Stimulated activated memory B cell treated with anti-CD40 and anti-IgM and Interleukin-4, amounts not matched to agents 10 μg/mL and 1 μg/mL and 100 μg/mL, for 72 hours (primary cell): ENCODE measurements at regions not wholly inside any gene's neighbourhood (a gene's known extent, or its start where the extent isn't known, plus 50 kb on each side); places are given as distances from the start of the nearest gene placed in this dataset.

ENCODE experiments used
- ATAC-seq: fragments of 150-1000 bp; cut with Tn5 transposase; 2 replicates; pipeline ENCODE4 v1.10.0; 2021
- H3K27ac Mint-ChIP-seq: one replicate; pipeline ENCODE4 v1.8.0; 2022; ENCODE audit warnings: mild to moderate bottlenecking, mixed read lengths
- H3K27me3 Mint-ChIP-seq: one replicate; pipeline ENCODE4 v1.8.0; 2022; ENCODE audit warnings: mixed read lengths
- H3K36me3 Mint-ChIP-seq: one replicate; pipeline ENCODE4 v1.8.0; 2022; ENCODE audit warnings: mixed read lengths
- H3K4me1 Mint-ChIP-seq: one replicate; pipeline ENCODE4 v1.8.0; 2022; ENCODE audit warnings: mixed read lengths
- H3K4me3 Mint-ChIP-seq: one replicate; pipeline ENCODE4 v1.8.0; 2022; ENCODE audit warnings: mild to moderate bottlenecking, moderate library complexity, mixed read lengths
- H3K9me3 Mint-ChIP-seq: one replicate; pipeline ENCODE4 v1.8.0; 2022; ENCODE audit warnings: mixed read lengths

GRCh38 chr2:117058366-117058765, 756.1 kb upstream of the DDX18 start:
- Mint-ChIP-seq H3K9me3 (peaks cover 5% of the 10 kb centered on the region), H3K27ac (no peak overlapping the region), H3K4me1 (no peaks in the 10 kb centered on the region), H3K27me3 (no peaks in the 10 kb centered on the region), H3K36me3 (no peaks in the 10 kb centered on the region), H3K4me3 (no peak overlapping the region)
- no peak for ATAC-seq

- no peaks in the 10 kb centered on the region for H3K27me3 Mint-ChIP-seq
- H3K27ac Mint-ChIP-seq: no peak overlapping the region
- no peak for ATAC-seq
- no peaks in the 10 kb centered on the region for H3K36me3 Mint-ChIP-seq
- H3K4me1 Mint-ChIP-seq: no peaks in the 10 kb centered on the region
- H3K9me3 Mint-ChIP-seq: peaks cover 3% of the 10 kb centered on the region
- H3K4me3 Mint-ChIP-seq: no peak overlapping the region
Measured at GRCh38 chr2:117064021-117064420, 750.5 kb upstream of the DDX18 start.

DNA sequence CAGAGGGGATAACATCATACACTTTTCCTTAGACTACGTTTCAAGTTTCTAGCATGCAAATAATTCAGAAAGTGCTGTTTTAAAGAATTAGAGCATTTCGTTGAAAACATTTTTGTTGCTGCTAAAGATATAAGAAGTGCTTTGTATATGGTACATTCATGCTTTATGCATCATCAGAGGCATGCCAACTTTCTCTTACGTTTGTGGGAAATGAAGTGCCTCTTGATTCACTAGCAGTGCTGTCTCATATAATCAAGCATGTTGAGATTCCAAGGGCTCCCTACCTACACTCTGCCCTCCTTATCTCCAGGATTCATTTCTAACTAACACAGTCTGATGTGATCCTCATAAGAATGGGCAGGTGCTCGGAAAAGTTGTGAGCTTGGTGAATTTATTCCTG, 748.6 kb upstream of the DDX18 start:
- Mint-ChIP-seq H3K4me3 (no peak overlapping the region), H3K27ac (no peak overlapping the region), H3K4me1 (no peaks in the 10 kb centered on the region), H3K27me3 (no peaks in the 10 kb centered on the region), H3K9me3 (peaks cover 3% of the 10 kb centered on the region), H3K36me3 (no peaks in the 10 kb centered on the region)
- ATAC-seq: no peak

DNA sequence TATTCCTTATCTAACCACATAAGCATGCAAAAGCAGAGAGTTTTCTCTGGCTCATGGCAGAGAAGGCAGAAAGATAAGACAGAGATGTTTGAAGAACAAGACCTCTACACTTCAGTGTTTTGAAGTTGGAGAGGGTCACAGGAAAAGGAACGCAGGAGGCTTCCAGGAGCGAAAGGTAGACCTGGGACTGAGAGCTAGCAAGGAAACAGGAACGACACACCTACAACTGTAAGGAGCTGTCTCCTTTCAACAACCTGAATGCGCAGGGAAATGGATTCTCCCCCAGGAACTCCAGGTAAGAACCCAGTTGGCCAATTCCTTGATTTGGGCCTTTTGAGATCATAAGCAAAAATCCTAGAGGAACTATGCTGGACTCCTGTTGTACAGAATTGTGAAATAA, 746.6 kb upstream of the DDX18 start:
- H3K27me3 Mint-ChIP-seq: no peaks in the 10 kb centered on the region
- no peak overlapping the region for H3K4me3 Mint-ChIP-seq
- no peak overlapping the region for H3K27ac Mint-ChIP-seq
- no peak for ATAC-seq
- H3K36me3 Mint-ChIP-seq: no peaks in the 10 kb centered on the region
- no peaks in the 10 kb centered on the region for H3K4me1 Mint-ChIP-seq
- H3K9me3 Mint-ChIP-seq: peaks cover 3% of the 10 kb centered on the region

DNA sequence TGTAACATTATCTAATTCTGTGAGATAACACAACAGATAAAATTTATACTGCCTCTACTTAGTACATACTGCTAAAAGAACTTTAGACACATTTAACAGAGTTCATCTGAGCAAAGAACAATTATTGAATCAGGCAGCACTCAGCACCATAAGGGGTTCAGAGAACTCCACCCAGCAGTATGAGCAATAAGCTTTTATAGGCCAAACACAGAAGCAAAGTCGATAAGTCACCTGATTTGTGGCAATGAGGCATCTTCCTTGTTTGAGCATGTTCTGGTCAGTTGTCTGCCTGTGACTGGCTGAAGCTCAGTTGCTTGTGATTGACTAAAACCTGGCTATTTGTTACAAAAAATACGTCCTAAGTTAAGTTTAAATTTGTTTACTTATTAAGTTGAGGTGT, 746.1 kb upstream of the DDX18 start:
- Mint-ChIP-seq H3K4me1 (no peaks in the 10 kb centered on the region), H3K9me3 (peaks cover 3% of the 10 kb centered on the region), H3K27ac (no peak overlapping the region), H3K36me3 (no peaks in the 10 kb centered on the region), H3K4me3 (no peak overlapping the region), H3K27me3 (no peaks in the 10 kb centered on the region)
- no peak for ATAC-seq

DNA sequence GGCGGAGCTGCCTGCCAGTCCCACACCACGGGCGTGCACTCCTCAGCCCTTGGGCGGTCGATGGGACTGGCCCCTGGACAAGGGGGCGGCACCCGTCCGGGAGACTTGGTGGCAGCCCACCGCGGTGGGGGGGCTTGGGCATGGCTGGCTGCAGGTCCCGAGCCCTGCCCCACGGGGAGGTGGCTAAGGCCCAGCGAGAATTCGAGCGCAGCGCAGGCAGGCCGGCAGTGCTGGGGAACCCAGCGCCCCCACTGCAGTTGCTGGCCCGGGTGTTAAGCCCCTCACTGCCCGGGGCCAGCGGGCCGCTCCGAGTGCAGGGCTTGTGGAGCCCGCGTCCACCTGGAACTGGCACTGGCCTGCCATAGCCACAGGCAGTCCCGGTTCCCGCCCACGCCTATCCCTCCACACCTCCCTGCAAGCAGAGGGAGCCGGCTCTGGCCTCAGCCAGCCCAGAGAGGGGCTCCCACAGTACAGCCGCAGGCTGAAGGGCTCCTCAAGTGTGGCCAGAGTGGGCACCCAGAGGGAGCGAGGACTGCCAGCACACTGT, 742.9 kb upstream of the DDX18 start:
- H3K9me3 Mint-ChIP-seq: peaks cover 4% of the 10 kb centered on the region
- H3K36me3 Mint-ChIP-seq: no peaks in the 10 kb centered on the region
- H3K27ac Mint-ChIP-seq: no peak overlapping the region
- H3K4me1 Mint-ChIP-seq: no peaks in the 10 kb centered on the region
- H3K4me3 Mint-ChIP-seq: no peak overlapping the region
- ATAC-seq: peak; percentile 37
- no peaks in the 10 kb centered on the region for H3K27me3 Mint-ChIP-seq

GRCh38 chr2:117074756-117075155, 739.7 kb upstream of the DDX18 start:
- no peak overlapping the region for H3K27ac Mint-ChIP-seq
- H3K4me1 Mint-ChIP-seq: no peaks in the 10 kb centered on the region
- peaks cover 15% of the 10 kb centered on the region for H3K9me3 Mint-ChIP-seq
- no peaks in the 10 kb centered on the region for H3K36me3 Mint-ChIP-seq
- no peak overlapping the region for H3K4me3 Mint-ChIP-seq
- no peak for ATAC-seq
- no peaks in the 10 kb centered on the region for H3K27me3 Mint-ChIP-seq

- Mint-ChIP-seq H3K36me3 (no peaks in the 10 kb centered on the region), H3K9me3 (no peaks in the 10 kb centered on the region), H3K27ac (no peak overlapping the region), H3K27me3 (no peaks in the 10 kb centered on the region), H3K4me3 (no peak overlapping the region), H3K4me1 (no peaks in the 10 kb centered on the region)
- no peak for ATAC-seq
Measured at GRCh38 chr2:117085256-117085655, 729.2 kb upstream of the DDX18 start.

GRCh38 chr2:117085737-117086136, 728.8 kb upstream of the DDX18 start:
- no peaks in the 10 kb centered on the region for H3K4me1 Mint-ChIP-seq
- H3K9me3 Mint-ChIP-seq: no peaks in the 10 kb centered on the region
- no peaks in the 10 kb centered on the region for H3K27me3 Mint-ChIP-seq
- no peak overlapping the region for H3K27ac Mint-ChIP-seq
- ATAC-seq: no peak
- H3K4me3 Mint-ChIP-seq: no peak overlapping the region
- no peaks in the 10 kb centered on the region for H3K36me3 Mint-ChIP-seq

DNA sequence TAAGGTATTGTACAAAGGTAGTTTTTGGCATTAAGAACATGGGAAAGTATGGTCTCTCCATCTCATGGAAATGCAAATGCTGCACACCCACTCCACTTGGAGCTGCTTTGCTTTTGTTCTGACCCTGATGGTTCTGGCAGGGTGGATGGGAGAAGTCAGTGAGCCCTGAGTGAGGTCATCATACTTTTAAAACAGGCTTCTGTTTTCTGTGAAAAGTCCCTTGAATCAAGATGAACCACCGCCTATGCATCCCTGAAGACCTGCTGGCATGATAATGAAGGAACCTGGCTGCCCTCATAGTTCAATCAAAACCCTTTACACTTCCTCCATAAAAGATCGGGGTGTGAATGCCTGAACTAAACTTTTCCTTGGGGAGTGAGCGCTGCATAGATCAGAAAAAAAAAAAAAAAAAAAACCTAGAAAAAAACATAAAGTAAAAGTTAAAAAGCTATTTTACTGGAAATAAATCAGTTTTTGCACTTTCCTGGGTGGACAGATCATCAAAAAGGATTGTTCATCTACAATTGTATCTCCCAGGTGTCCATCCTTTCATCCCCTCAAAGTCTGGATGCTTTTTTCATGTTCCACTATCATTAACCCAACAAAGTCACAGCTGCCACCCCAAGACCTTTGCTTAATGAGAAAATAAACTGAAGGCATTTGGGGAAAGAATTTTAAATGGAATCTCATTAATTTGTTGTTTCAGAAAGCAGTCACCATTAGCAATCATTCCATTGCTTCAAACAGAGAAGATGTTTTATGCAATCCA, 728.1 kb upstream of the DDX18 start:
- H3K27me3 Mint-ChIP-seq: no peaks in the 10 kb centered on the region
- no peaks in the 10 kb centered on the region for H3K36me3 Mint-ChIP-seq
- H3K4me3 Mint-ChIP-seq: no peak overlapping the region

DNA sequence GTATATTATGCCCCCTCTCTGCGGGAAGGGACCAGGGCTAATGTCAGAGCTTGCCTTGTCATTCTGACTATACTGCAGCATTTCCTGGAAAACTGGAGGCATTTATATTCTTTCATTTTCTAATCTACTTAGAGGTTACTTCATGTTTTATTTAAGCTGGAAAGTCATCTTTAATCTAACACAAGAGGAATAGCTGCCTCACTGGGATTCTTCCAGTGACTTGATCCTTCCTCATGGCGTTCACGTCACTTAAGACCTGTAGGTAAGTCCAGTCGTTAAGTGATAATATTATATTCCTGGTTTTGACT, 727.6 kb upstream of the DDX18 start:
- no peak for ATAC-seq
- no peak overlapping the region for H3K4me3 Mint-ChIP-seq
- H3K27me3 Mint-ChIP-seq: no peaks in the 10 kb centered on the region
- H3K4me1 Mint-ChIP-seq: no peaks in the 10 kb centered on the region
- H3K9me3 Mint-ChIP-seq: no peaks in the 10 kb centered on the region
- no peak overlapping the region for H3K27ac Mint-ChIP-seq
- no peaks in the 10 kb centered on the region for H3K36me3 Mint-ChIP-seq

More for the DNA sequence above, 728.1 kb upstream of the DDX18 start:
- Mint-ChIP-seq H3K27ac (no peak overlapping the region), H3K9me3 (no peaks in the 10 kb centered on the region), H3K4me1 (no peaks in the 10 kb centered on the region)
- no peak for ATAC-seq

- Mint-ChIP-seq H3K36me3 (no peaks in the 10 kb centered on the region), H3K9me3 (no peaks in the 10 kb centered on the region), H3K27me3 (no peaks in the 10 kb centered on the region), H3K27ac (no peak overlapping the region), H3K4me3 (no peak overlapping the region), H3K4me1 (no peaks in the 10 kb centered on the region)
- no peak for ATAC-seq
Measured at GRCh38 chr2:117087535-117088291, 726.8 kb upstream of the DDX18 start.

DNA sequence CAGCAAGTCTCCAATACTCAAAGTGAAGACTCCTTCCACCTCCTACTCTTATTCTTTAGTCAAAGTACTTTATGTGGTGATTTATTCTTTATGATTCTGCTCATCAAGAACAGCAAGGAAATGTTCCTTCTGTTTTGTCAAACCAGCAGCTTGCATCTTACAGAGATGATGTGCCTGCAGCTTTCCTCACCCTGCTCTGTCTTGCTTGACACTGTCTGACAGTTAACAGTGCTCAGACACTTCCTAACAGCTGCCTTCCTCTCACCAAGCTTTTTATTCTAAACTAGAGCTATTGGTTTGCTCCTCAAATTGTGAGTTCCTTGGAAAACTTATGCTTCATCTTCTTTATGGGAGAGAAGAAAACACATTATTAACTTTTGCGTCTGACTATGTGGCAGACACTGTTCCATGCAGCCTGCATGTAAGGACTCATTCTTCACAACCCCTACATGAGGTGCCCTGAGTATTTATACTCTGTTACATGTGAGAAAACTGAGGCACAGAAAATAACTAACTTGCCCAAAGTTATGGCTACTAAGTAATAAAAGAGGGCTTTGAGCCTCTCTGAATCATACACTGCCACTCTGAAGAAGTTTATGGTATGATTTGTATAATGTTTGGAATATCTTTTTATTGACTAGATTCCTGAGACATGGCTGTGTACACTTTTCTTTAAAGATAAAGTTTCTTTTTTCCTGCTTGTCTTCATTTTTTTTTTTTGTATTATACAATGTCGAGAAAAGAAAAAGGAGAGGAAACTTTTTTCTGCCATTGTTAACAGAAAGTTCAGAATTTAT, 723.3 kb upstream of the DDX18 start:
- ATAC-seq: no peak
- Mint-ChIP-seq H3K9me3 (no peaks in the 10 kb centered on the region), H3K4me3 (no peak overlapping the region), H3K36me3 (no peaks in the 10 kb centered on the region), H3K27ac (no peak overlapping the region), H3K27me3 (no peaks in the 10 kb centered on the region), H3K4me1 (no peaks in the 10 kb centered on the region)

GRCh38 chr2:117101613-117102012, 712.9 kb upstream of the DDX18 start:
- Mint-ChIP-seq H3K27ac (no peak overlapping the region), H3K4me3 (no peak overlapping the region), H3K36me3 (no peaks in the 10 kb centered on the region), H3K9me3 (peaks cover 5% of the 10 kb centered on the region), H3K27me3 (no peaks in the 10 kb centered on the region), H3K4me1 (no peaks in the 10 kb centered on the region)
- ATAC-seq: no peak

DNA sequence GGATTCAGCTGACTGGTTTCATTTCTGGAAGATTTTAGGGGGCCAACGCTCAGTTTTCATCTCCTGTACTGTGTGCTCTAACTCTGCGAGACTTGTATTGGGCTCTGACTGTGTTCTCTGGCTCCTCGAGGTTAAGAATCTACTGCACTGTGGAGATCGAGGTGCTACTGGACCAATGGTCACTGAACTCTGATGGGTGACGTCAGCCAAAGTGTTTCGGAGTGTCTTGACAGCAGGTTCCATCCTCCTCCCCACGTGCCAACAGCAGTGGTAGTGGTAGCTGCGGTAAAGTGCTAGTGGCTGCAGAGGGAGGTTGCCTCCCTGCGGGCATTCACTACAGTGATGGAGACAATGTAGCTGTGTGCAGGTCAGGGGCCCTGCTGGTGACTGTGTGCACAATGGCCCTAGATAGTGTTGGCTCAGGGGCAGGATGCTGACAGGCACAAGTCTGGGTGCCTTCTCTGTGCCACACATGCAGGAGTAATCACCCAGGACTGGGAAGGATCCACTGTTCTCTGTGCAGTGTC, 705.7 kb upstream of the DDX18 start:
- no peak for ATAC-seq

More for the DNA sequence above, 705.7 kb upstream of the DDX18 start:
- H3K9me3 Mint-ChIP-seq: peaks cover 13% of the 10 kb centered on the region
- H3K27me3 Mint-ChIP-seq: no peaks in the 10 kb centered on the region
- no peaks in the 10 kb centered on the region for H3K36me3 Mint-ChIP-seq
- no peak overlapping the region for H3K4me3 Mint-ChIP-seq
- no peaks in the 10 kb centered on the region for H3K4me1 Mint-ChIP-seq
- no peak overlapping the region for H3K27ac Mint-ChIP-seq
